PC-9 (cell line): ENCODE measurements at regions not wholly inside any gene's neighbourhood (a gene's known extent, or its start where the extent isn't known, plus 50 kb on each side); places are given as distances from the start of the nearest gene placed in this dataset.

Experiments used
- EZH2 ChIP-seq: fragments of 200-600 bp; sonication (generic); IDR thresholded peaks from 2 replicates; pipeline ENCODE4 v1.8.0; 2017; ENCODE audit warnings: antibody characterized with exemption, low read depth
- TF ChIP-seq, protein P1 (sequence below): fragments of 200-600 bp; sonication (generic); conservative IDR thresholded peaks from 2 replicates; pipeline ENCODE4 v1.6.1; 2017; ENCODE audit warnings: mixed run types, antibody characterized with exemption, mild to moderate bottlenecking, moderate library complexity

DNA sequence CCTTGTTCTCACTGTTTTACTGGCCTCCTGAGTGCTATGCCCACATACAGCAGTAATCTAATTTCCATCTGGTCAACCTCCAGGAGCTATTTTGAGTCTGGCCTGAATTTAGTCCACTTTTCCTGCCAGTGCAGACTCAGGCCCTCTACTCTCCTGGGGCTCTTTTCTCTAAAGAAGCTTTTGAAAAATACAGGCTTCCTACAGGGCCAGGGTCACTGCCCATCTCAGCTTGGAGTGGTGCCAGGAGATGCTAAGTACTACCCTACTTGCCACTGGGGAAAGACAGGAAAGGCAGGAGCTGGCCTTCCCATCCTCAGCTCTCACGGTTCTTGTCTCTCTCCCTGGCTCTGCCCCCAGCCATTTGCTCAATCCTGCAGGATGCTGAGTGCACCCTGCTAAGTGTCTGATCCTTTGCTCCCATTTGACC is 101.7 kb upstream of the SERP2 start:
- TF ChIP-seq EZH2 = no peak
- TF ChIP-seq, protein P1, sequence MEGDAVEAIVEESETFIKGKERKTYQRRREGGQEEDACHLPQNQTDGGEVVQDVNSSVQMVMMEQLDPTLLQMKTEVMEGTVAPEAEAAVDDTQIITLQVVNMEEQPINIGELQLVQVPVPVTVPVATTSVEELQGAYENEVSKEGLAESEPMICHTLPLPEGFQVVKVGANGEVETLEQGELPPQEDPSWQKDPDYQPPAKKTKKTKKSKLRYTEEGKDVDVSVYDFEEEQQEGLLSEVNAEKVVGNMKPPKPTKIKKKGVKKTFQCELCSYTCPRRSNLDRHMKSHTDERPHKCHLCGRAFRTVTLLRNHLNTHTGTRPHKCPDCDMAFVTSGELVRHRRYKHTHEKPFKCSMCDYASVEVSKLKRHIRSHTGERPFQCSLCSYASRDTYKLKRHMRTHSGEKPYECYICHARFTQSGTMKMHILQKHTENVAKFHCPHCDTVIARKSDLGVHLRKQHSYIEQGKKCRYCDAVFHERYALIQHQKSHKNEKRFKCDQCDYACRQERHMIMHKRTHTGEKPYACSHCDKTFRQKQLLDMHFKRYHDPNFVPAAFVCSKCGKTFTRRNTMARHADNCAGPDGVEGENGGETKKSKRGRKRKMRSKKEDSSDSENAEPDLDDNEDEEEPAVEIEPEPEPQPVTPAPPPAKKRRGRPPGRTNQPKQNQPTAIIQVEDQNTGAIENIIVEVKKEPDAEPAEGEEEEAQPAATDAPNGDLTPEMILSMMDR = no peak
